GM19438 (cell line): ENCODE measurements at regions not wholly inside any gene's neighbourhood (a gene's known extent, or its start where the extent isn't known, plus 50 kb on each side); places are given as distances from the start of the nearest gene placed in this dataset.
"Not testable (repeated sequence)": the region's sequence is repeated elsewhere in the genome, so short reads cannot be mapped to it uniquely, and the experiment has no call there.

ENCODE experiments used
- ATAC-seq: cut with Tn5 transposase; IDR thresholded peaks from one replicate; pipeline ENCODE4 v1.9.1; 2021; ENCODE audit warnings: low read depth; ENCODE audit not compliant: unreplicated experiment

DNA sequence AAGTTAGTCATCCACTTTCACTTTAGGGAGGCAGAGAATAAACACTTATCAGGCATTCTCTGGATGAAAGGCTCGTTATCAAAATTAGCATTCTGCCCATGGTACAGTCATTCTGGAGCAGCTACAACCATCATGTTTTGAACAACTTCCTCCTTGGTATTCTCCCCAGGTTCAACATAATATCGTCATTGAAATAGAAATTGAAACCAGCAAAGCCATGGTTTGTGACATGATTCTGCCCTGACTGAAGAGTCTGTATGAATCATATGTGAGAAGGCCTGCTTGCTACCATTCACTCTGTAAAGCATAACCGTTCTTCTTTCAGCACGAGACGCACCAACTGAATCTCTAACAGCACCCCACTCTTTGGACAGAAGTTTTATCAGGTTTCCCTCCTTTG, 127.5 kb upstream of the RADX start:
- peak; percentile 90 for ATAC-seq

- ATAC-seq: not testable (repeated sequence)
Observed at GRCh38 chrX:106493210-106493816, 118.5 kb upstream of the RADX start.

GRCh38 chrX:106499473-106499872, 112.3 kb upstream of the RADX start:
- ATAC-seq: no peak

GRCh38 chrX:106510713-106511403, 100.9 kb upstream of the RADX start:
- ATAC-seq: no peak
